DOHH2 (cell line): ENCODE measurements at regions not wholly inside any gene's neighbourhood (a gene's known extent, or its start where the extent isn't known, plus 50 kb on each side); places are given as distances from the start of the nearest gene placed in this dataset.

Source experiments
- H3F3A ChIP-seq: fragments of 200-600 bp; sonication (generic), shearing (Covaris generic); 2 replicates; pipeline ENCODE4 v1.6.0; 2016; ENCODE audit warnings: antibody characterized with exemption, mild to moderate bottlenecking; ENCODE audit not compliant: control insufficient read depth, insufficient read depth
- H3K27ac ChIP-seq: fragments of 200-600 bp; sonication (generic); 2 replicates; pipeline ENCODE4 v1.5.1; 2014; ENCODE audit warnings: low read depth, mild to moderate bottlenecking, low read length, moderate library complexity
- H3K27me3 ChIP-seq: fragments of 200-600 bp; sonication (generic); 2 replicates; pipeline ENCODE4 v1.6.1; 2014; ENCODE audit warnings: mild to moderate bottlenecking, low read length, mixed read lengths; ENCODE audit not compliant: control insufficient read depth
- H3K36me3 ChIP-seq: fragments of 200-600 bp; sonication (generic); 2 replicates; pipeline ENCODE4 v1.6.1; 2014; ENCODE audit warnings: mild to moderate bottlenecking, low read length, moderate library complexity, mixed read lengths; ENCODE audit not compliant: control insufficient read depth
- H3K4me1 ChIP-seq: fragments of 200-600 bp; sonication (generic); 2 replicates; pipeline ENCODE4 v1.6.1; 2014; ENCODE audit warnings: mild to moderate bottlenecking, low read length, mixed read lengths; ENCODE audit not compliant: control insufficient read depth
- H3K4me2 ChIP-seq: fragments of 200-600 bp; sonication (generic); 2 replicates; pipeline ENCODE4 v1.6.0; 2014; ENCODE audit warnings: mild to moderate bottlenecking, low read length, moderate library complexity
- H3K4me3 ChIP-seq: fragments of 200-600 bp; sonication (generic); 2 replicates; pipeline ENCODE4 v1.5.1; 2014; ENCODE audit warnings: mild to moderate bottlenecking, low read length, mixed read lengths
- H3K79me2 ChIP-seq: fragments of 200-600 bp; sonication (generic); 2 replicates; pipeline ENCODE4 v1.6.1; 2014; ENCODE audit warnings: mild to moderate bottlenecking, low read length, mixed read lengths; ENCODE audit not compliant: control insufficient read depth
- H3K9me2 ChIP-seq: fragments of 200-600 bp; sonication (generic); replicated peaks from 2 replicates; pipeline ENCODE4 v1.6.1; 2014; ENCODE audit warnings: mild to moderate bottlenecking, low read length, mixed read lengths; ENCODE audit not compliant: control insufficient read depth
- H3K9me3 ChIP-seq: fragments of 200-600 bp; sonication (generic); 2 replicates; pipeline ENCODE4 v1.6.1; 2014; ENCODE audit warnings: antibody characterized with exemption, low read length, mixed read lengths; ENCODE audit not compliant: control insufficient read depth, insufficient read depth
- H4K20me1 ChIP-seq: fragments of 200-600 bp; sonication (generic); 2 replicates; pipeline ENCODE4 v1.6.0; 2014; ENCODE audit warnings: low read depth, mild to moderate bottlenecking, antibody characterized with exemption, low read length, moderate library complexity; ENCODE audit not compliant: control insufficient read depth, insufficient read depth
- EZH2phosphoT487 ChIP-seq: fragments of 200-600 bp; sonication (generic); IDR thresholded peaks from 2 replicates; pipeline ENCODE4 v1.6.1; 2017; ENCODE audit warnings: borderline replicate concordance, mild to moderate bottlenecking, antibody characterized with exemption, low read length, moderate library complexity, mixed read lengths
- TF ChIP-seq, protein P1 (sequence below): fragments of 200-600 bp; sonication (generic); IDR thresholded peaks from one replicate; pipeline ENCODE4 v1.5.1; 2014; ENCODE audit warnings: antibody characterized with exemption, mild to moderate bottlenecking, low read depth, low read length; ENCODE audit not compliant: poor library complexity, severe bottlenecking

DNA sequence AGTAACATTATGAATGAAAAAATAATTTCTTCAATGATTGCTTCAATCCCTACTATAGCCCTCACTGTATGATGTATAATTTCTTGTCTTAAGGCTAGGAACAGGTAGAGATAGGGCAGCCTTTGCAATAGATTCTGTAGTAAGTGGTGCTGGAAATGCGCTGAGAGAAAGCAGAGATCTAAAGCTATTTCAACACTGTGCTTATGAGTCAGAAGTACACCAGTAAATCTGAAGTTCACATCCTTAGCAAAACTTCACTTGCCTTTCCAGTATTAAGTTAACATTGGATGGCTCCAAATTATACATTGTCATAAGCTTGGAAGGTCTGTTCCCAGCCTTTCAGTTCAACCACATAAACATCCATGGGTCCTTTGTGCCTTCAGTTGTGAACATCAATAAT lies 178.2 kb upstream of the EPHA4 start:
- no peaks in the 10 kb centered on the region for H3K9me2 ChIP-seq
- H3F3A ChIP-seq: no peaks in the 10 kb centered on the region
- H3K4me3 ChIP-seq: no peak overlapping the region
- H3K4me2 ChIP-seq: no peak overlapping the region
- H3K27ac ChIP-seq: no peak overlapping the region
- H3K36me3 ChIP-seq: no peaks in the 10 kb centered on the region
- no peaks in the 10 kb centered on the region for H3K4me1 ChIP-seq
- TF ChIP-seq EZH2phosphoT487: no peak
- TF ChIP-seq, protein P1, sequence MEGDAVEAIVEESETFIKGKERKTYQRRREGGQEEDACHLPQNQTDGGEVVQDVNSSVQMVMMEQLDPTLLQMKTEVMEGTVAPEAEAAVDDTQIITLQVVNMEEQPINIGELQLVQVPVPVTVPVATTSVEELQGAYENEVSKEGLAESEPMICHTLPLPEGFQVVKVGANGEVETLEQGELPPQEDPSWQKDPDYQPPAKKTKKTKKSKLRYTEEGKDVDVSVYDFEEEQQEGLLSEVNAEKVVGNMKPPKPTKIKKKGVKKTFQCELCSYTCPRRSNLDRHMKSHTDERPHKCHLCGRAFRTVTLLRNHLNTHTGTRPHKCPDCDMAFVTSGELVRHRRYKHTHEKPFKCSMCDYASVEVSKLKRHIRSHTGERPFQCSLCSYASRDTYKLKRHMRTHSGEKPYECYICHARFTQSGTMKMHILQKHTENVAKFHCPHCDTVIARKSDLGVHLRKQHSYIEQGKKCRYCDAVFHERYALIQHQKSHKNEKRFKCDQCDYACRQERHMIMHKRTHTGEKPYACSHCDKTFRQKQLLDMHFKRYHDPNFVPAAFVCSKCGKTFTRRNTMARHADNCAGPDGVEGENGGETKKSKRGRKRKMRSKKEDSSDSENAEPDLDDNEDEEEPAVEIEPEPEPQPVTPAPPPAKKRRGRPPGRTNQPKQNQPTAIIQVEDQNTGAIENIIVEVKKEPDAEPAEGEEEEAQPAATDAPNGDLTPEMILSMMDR: no peak
- no peaks in the 10 kb centered on the region for H3K79me2 ChIP-seq
- no peaks in the 10 kb centered on the region for H3K27me3 ChIP-seq
- no peaks in the 10 kb centered on the region for H4K20me1 ChIP-seq
- H3K9me3 ChIP-seq: no peaks in the 10 kb centered on the region

DNA sequence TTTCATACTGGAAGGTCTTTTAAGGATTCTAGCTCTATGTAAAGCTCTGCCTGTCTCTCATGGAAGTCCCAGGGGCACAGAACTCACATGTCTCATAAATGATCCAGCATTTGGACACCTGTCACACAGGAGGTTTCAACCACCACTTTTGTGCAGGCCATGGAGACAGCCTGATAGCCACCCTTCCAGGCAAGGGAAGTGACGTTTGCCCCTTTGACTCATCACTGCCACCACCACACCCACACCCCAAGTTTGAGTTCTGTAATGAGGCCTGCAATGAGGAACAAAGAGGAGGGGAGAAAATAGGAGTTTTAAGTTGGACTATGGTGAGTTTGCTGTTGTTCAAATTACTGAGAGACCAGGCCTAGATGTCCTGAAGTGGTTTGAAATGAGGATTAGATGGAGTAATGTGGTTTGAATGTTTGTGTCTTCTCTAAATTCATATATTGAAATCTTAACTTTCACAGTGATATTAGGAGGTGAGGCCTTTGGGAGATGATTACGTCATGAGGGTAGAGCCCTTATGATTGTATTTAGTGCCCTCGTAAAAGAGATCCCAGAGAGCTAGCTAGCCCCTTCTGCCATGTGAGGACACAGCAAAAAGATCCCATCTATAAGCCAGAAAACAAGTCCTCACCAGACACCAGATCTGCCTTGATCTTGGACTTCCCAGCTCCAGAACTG lies 175.3 kb upstream of the EPHA4 start:
- Histone ChIP-seq H3F3A (no peaks in the 10 kb centered on the region), H3K4me1 (no peaks in the 10 kb centered on the region), H3K4me2 (no peak overlapping the region), H3K79me2 (no peaks in the 10 kb centered on the region), H3K36me3 (no peaks in the 10 kb centered on the region), H3K9me2 (no peaks in the 10 kb centered on the region), H3K27ac (no peak overlapping the region), H3K4me3 (no peak overlapping the region), H4K20me1 (no peaks in the 10 kb centered on the region), H3K9me3 (no peaks in the 10 kb centered on the region), H3K27me3 (no peaks in the 10 kb centered on the region)
- TF ChIP-seq, protein P1: no peak
- no peak for TF ChIP-seq EZH2phosphoT487

DNA sequence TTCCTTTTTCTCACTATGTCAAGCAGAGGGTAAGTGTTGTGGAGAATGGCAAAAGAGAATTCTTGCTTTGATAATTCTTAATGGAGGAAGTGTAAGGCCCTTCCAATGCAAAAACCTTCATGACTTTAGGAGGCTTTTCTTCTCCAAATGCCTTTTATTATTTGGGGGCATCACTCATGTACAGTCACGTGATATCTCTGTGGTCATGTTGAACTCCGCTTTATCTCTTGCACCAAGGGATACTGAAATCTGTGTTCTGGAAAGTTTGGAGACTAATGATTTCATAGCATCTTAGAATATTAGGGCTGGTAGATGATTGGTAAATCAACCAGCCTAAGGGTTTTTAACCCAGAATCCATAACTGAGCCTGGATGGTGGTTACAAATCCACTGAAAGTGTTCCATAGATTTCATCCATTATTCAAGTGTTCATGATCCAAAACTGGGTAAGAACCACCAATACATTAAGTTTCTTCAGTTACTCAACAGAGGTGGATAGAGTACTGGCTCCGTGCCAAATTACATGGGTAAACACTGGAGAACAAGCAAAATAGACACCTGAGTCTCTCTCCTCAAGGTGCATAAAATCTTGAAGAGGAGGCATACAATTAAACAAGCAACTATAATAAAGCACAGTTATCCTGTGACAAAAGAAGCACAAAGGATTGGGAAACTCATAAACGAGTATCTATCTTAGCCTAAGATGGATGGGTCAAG lies 169.6 kb upstream of the EPHA4 start:
- Histone ChIP-seq H3K4me1 (no peaks in the 10 kb centered on the region), H3K9me2 (no peaks in the 10 kb centered on the region), H3K9me3 (no peaks in the 10 kb centered on the region), H3K4me2 (no peak overlapping the region), H3K4me3 (no peak overlapping the region), H4K20me1 (no peaks in the 10 kb centered on the region), H3K27ac (no peak overlapping the region), H3K27me3 (no peaks in the 10 kb centered on the region), H3K36me3 (no peaks in the 10 kb centered on the region), H3F3A (no peaks in the 10 kb centered on the region), H3K79me2 (no peaks in the 10 kb centered on the region)
- no peak for TF ChIP-seq EZH2phosphoT487
- TF ChIP-seq, protein P1: no peak
